HEK293 (cell line): ENCODE measurements at regions not wholly inside any gene's neighbourhood (a gene's known extent, or its start where the extent isn't known, plus 50 kb on each side); places are given as distances from the start of the nearest gene placed in this dataset.

Experiments
- CTCF ChIA-PET: fragments of 350-600 bp; formaldehyde crosslinking; extraction: SDS; loops from one replicate; lab custom pipeline; 2021; ENCODE audit warnings: antibody characterized with exemption; lab: Yijun Ruan, JAX
- POLR2A ChIA-PET: fragments of 300-600 bp; formaldehyde crosslinking; extraction: SDS; loops from one replicate; lab custom pipeline; 2020; ENCODE audit warnings: antibody characterized with exemption, inconsistent platforms; lab: Yijun Ruan, JAX
- H3K27ac ChIP-seq: fragments of 200-500 bp; sonication (Bioruptor generic); 2 replicates; pipeline ENCODE4 v1.5.1; 2014; ENCODE audit warnings: low read depth, low read length, control low read depth, inconsistent platforms; ENCODE audit errors: extremely low read depth
- H3K36me3 ChIP-seq, 2 experiments: fragments of 200-500 bp in 1 of 2; sonication (Bioruptor generic) in 1 of 2; 1 replicate in 1 of 2; 2 replicates in 1 of 2; pipeline ENCODE4 v1.5.1; 2014 to 2017; ENCODE audit warnings: inconsistent platforms in 2 of 2, low read length in 2 of 2; ENCODE audit not compliant: control insufficient read depth in 2 of 2, insufficient read depth in 1 of 2
- H3K4me1 ChIP-seq: fragments of 200-500 bp; sonication (Bioruptor generic); 2 replicates; pipeline ENCODE4 v1.5.1; 2014; ENCODE audit warnings: mild to moderate bottlenecking, low read length, inconsistent platforms; ENCODE audit not compliant: control insufficient read depth, insufficient read depth
- H3K4me3 ChIP-seq: 2 replicates; pipeline ENCODE4 v1.5.1; 2011; ENCODE audit warnings: low read depth, mild to moderate bottlenecking, control low read depth, low read length, moderate library complexity
- H3K9me3 ChIP-seq: fragments of 200-500 bp; sonication (Bioruptor generic); 2 replicates; pipeline ENCODE4 v1.5.1; 2014; ENCODE audit warnings: low read depth, low read length, inconsistent platforms; ENCODE audit not compliant: control insufficient read depth, insufficient read depth
- EGR2 ChIP-seq: fragments of 450-650 bp; formaldehyde crosslinking; IDR thresholded peaks from 2 replicates; pipeline ENCODE4 v1.5.1; 2016; ENCODE audit warnings: low read depth, missing biosample characterization, missing genetic modification characterization
- HOXA7 ChIP-seq: sonication (generic); formaldehyde crosslinking; IDR thresholded peaks from 2 replicates; pipeline ENCODE4 v1.8.1; 2022; ENCODE audit warnings: missing genetic modification reagents, borderline replicate concordance
- IKZF3 ChIP-seq: fragments of 450-650 bp; IDR thresholded peaks from 2 replicates; pipeline ENCODE4 v1.5.0; 2018; ENCODE audit warnings: missing biosample characterization, mild to moderate bottlenecking, missing genetic modification characterization, moderate library complexity
- MZF1 ChIP-seq: fragments of 450-650 bp; formaldehyde crosslinking; IDR thresholded peaks from 2 replicates; pipeline ENCODE4 v1.5.1; 2017; ENCODE audit warnings: missing biosample characterization, missing genetic modification characterization, borderline replicate concordance
- OSR2 ChIP-seq: fragments of 450-650 bp; formaldehyde crosslinking; IDR thresholded peaks from 2 replicates; pipeline ENCODE4 v1.5.1; 2016; ENCODE audit warnings: missing biosample characterization, missing genetic modification characterization
- PRDM4 ChIP-seq: fragments of 450-650 bp; formaldehyde crosslinking; IDR thresholded peaks from 2 replicates; pipeline ENCODE4 v1.5.1; 2017; ENCODE audit warnings: missing biosample characterization, missing genetic modification characterization
- PRDM6 ChIP-seq: fragments of 450-650 bp; formaldehyde crosslinking; IDR thresholded peaks from 2 replicates; pipeline ENCODE4 v1.5.1; 2017; ENCODE audit warnings: missing biosample characterization, missing genetic modification characterization
- REPIN1 ChIP-seq: fragments of 450-650 bp; formaldehyde crosslinking; IDR thresholded peaks from 2 replicates; pipeline ENCODE4 v1.5.1; 2017; ENCODE audit warnings: missing biosample characterization, missing genetic modification characterization, low read depth
- ZFHX2 ChIP-seq: fragments of 450-650 bp; formaldehyde crosslinking; conservative IDR thresholded peaks from 2 replicates; pipeline ENCODE4 v1.5.1; 2016; ENCODE audit warnings: missing biosample characterization, missing genetic modification characterization
- ZFP41 ChIP-seq: fragments of 450-650 bp; formaldehyde crosslinking; IDR thresholded peaks from 2 replicates; pipeline ENCODE4 v1.5.1; 2016; ENCODE audit warnings: missing biosample characterization, missing genetic modification characterization, borderline replicate concordance
- ZNF10 ChIP-seq: fragments of 450-650 bp; formaldehyde crosslinking; IDR thresholded peaks from 2 replicates; pipeline ENCODE4 v1.5.1; 2017; ENCODE audit warnings: missing biosample characterization, missing genetic modification characterization
- ZNF184 ChIP-seq: fragments of 450-650 bp; IDR thresholded peaks from 2 replicates; pipeline ENCODE4 v1.5.1; 2018; ENCODE audit warnings: missing biosample characterization, mild to moderate bottlenecking, missing genetic modification characterization
- ZNF23 ChIP-seq: fragments of 450-650 bp; formaldehyde crosslinking; IDR thresholded peaks from 2 replicates; pipeline ENCODE4 v1.5.1; 2016; ENCODE audit warnings: missing biosample characterization, missing genetic modification characterization, borderline replicate concordance
- ZNF335 ChIP-seq: fragments of 450-650 bp; formaldehyde crosslinking; conservative IDR thresholded peaks from 2 replicates; pipeline ENCODE4 v1.5.1; 2016; ENCODE audit warnings: missing biosample characterization, missing genetic modification characterization
- ZNF366 ChIP-seq: fragments of 450-650 bp; formaldehyde crosslinking; conservative IDR thresholded peaks from 2 replicates; pipeline ENCODE4 v1.5.1; 2016; ENCODE audit warnings: missing biosample characterization, missing genetic modification characterization
- ZNF391 ChIP-seq: fragments of 450-650 bp; formaldehyde crosslinking; IDR thresholded peaks from 2 replicates; pipeline ENCODE4 v1.5.1; 2016; ENCODE audit warnings: low read depth, missing biosample characterization, missing genetic modification characterization, borderline replicate concordance
- ZNF514 ChIP-seq: fragments of 450-650 bp; formaldehyde crosslinking; IDR thresholded peaks from 2 replicates; pipeline ENCODE4 v1.5.1; 2016; ENCODE audit warnings: missing biosample characterization, missing genetic modification characterization
- ZNF555 ChIP-seq: fragments of 450-650 bp; formaldehyde crosslinking; conservative IDR thresholded peaks from 2 replicates; pipeline ENCODE4 v1.5.1; 2017; ENCODE audit warnings: missing biosample characterization, mild to moderate bottlenecking, missing genetic modification characterization, inconsistent platforms
- ZNF561 ChIP-seq: fragments of 450-650 bp; IDR thresholded peaks from 2 replicates; pipeline ENCODE4 v1.5.1; 2018; ENCODE audit warnings: missing biosample characterization, missing genetic modification characterization, borderline replicate concordance
- ZNF580 ChIP-seq: fragments of 450-650 bp; formaldehyde crosslinking; IDR thresholded peaks from 2 replicates; pipeline ENCODE4 v1.5.1; 2016; ENCODE audit warnings: missing biosample characterization, missing genetic modification characterization
- ZNF677 ChIP-seq: fragments of 450-650 bp; IDR thresholded peaks from 2 replicates; pipeline ENCODE4 v1.5.0; 2018; ENCODE audit warnings: missing biosample characterization, mild to moderate bottlenecking, missing genetic modification characterization, moderate library complexity
- ZNF707 ChIP-seq: fragments of 450-650 bp; formaldehyde crosslinking; IDR thresholded peaks from 2 replicates; pipeline ENCODE4 v1.5.1; 2016; ENCODE audit warnings: missing biosample characterization, missing genetic modification characterization
- ZSCAN30 ChIP-seq: fragments of 450-650 bp; IDR thresholded peaks from 2 replicates; pipeline ENCODE4 v1.5.1; 2018; ENCODE audit warnings: missing biosample characterization, mild to moderate bottlenecking, missing genetic modification characterization, moderate library complexity
- ZXDB ChIP-seq: fragments of 450-650 bp; formaldehyde crosslinking; IDR thresholded peaks from 2 replicates; pipeline ENCODE4 v1.5.1; 2016; ENCODE audit warnings: missing biosample characterization, missing genetic modification characterization
- TF ChIP-seq, protein P1 (sequence below): fragments of 450-650 bp; formaldehyde crosslinking; IDR thresholded peaks from 2 replicates; pipeline ENCODE4 v1.5.1; 2017; ENCODE audit warnings: missing biosample characterization, missing genetic modification characterization
- TF ChIP-seq, protein P2 (sequence below): fragments of 450-650 bp; formaldehyde crosslinking; optimal IDR thresholded peaks from 2 replicates; pipeline ENCODE3; 2016; ENCODE audit warnings: missing biosample characterization, mild to moderate bottlenecking, missing genetic modification characterization

DNA sequence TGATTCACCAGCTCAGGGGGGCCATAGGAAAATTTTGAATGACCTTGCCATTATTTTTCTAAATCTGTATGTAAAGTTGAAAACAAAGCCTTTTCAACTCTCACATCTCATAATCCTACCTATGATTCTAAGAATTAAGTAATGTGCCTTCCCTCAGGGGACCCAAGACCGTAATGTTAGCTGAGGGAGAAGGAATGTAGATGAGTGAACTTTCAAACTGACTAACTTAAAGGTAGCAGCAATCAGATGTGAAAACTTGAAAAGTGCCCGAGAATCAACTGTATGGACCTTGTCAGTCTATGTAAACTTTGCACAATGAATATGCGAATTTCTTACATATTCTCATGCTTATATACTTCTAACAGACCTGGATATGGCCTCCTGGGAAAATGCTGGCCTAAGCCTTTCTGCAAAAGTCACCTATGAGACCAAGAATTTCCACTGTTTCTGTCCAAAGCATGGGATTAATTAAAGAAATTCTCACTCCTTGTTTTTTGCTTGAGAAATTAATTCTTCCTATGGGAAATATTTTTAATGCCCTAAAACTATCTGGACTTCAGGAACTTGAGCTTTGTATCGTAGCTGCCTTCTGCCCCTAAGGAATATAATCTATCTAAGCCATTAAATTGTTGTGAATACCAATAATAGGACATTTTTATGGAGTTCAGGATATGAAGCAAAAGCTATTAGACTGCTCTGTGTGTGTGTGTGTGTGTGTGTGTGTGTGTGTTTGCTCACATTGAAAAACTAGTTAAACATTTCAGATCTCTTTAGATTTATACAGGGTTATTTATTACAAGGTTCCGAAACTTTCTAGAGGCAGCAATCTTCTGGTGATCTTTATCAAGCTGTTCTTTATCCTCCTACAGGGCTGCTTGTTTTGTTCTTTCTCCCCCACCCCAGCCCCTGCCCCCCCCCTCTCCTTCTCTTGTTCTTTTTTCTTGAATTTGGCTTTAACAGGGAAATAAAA is 169.1 kb upstream of the CLINT1 start (continued):
- no peak for TF ChIP-seq ZNF391 (tag by site-specific recombination)

DNA sequence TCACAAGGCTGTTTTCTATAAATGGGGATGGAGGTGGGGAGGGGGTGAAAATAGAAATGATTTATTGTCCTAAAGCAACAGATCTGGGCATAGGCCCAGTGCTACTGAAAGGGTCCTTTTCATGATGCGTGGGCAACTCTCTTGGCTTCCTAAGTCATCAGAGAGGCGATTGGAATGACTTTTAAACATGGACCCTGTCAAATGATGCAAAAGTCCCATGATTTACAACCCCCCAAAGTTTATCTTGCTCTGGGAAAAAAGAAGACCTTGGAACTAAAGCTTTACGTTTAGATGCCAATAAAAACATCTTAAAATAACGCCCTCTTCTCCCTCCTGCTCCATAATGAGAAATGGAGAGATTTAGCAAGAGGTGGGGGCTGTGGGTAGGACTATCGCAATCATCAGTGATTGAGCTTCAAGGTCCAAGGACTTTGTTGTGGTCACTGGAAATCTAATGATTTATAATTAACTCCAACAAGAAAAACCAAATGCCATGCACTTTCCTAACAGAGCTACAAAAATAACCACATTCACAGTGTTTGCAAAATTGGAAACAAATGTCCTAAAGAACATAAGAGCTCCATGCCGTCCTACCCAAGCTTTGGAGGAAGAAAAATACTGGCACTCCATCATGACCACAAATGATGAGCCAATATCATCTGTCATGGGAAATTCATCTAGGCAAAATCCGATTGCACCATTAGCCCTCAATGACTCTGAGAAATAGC is 167.5 kb upstream of the CLINT1 start:
- H3K4me3 ChIP-seq = no peak overlapping the region
- peaks cover 7% of the 10 kb centered on the region; the same call in 1 of the 2 replicates for H3K4me1 ChIP-seq
- H3K27ac ChIP-seq = no peak overlapping the region
- CTCF ChIA-PET = interaction anchor here (0.6 to 0.9 kb wide), 2 partner anchors 283 to 1724 kb away, joined by 4 read pairs; no protein-coding TSS in a partner anchor
- no peaks in the 10 kb centered on the region for H3K9me3 ChIP-seq
- POLR2A ChIA-PET = no interaction called here
- H3K36me3 ChIP-seq = no peaks in the 10 kb centered on the region
- TF ChIP-seq EGR2 (tag by site-specific recombination) (peak; percentile 47; the same call in 1 of the 2 replicates), ZNF335 (tag by site-specific recombination) (0 out of 2 replicates have a peak, but pooled peaks have one; percentile 29), ZNF580 (tag by site-specific recombination) (no peak), ZFHX2 (tag by site-specific recombination) (peak; percentile 62), ZNF514 (no peak), REPIN1 (tag by site-specific recombination) (no peak), ZXDB (tag by site-specific recombination) (no peak), ZFP41 (tag by site-specific recombination) (no peak), ZNF23 (tag by site-specific recombination) (no peak), OSR2 (tag by site-specific recombination) (peak; percentile 55; the same call in 1 of the 2 replicates), PRDM6 (0 out of 2 replicates have a peak, but pooled peaks have one; percentile 16), ZNF561 (tag by site-specific recombination) (peak; percentile 63; the same call in 1 of the 2 replicates), ZSCAN30 (tag by site-specific recombination) (no peak), ZNF707 (tag by site-specific recombination) (no peak), IKZF3 (tag by site-specific recombination) (no peak), ZNF10 (tag by site-specific recombination) (no peak), HOXA7 (CRISPR knock-in tag) (no peak), ZNF366 (tag by site-specific recombination) (no peak), PRDM4 (tag by site-specific recombination) (no peak), ZNF184 (tag by site-specific recombination) (no peak), MZF1 (tag by site-specific recombination) (peak; percentile 65; the same call in 1 of the 2 replicates), ZNF677 (tag by site-specific recombination) (no peak), ZNF555 (tag by site-specific recombination) (no peak)
- TF ChIP-seq, protein P1, sequence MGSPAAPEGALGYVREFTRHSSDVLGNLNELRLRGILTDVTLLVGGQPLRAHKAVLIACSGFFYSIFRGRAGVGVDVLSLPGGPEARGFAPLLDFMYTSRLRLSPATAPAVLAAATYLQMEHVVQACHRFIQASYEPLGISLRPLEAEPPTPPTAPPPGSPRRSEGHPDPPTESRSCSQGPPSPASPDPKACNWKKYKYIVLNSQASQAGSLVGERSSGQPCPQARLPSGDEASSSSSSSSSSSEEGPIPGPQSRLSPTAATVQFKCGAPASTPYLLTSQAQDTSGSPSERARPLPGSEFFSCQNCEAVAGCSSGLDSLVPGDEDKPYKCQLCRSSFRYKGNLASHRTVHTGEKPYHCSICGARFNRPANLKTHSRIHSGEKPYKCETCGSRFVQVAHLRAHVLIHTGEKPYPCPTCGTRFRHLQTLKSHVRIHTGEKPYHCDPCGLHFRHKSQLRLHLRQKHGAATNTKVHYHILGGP (tag by site-specific recombination) = peak; percentile 37; the same call in 1 of the 2 replicates
- TF ChIP-seq, protein P2, sequence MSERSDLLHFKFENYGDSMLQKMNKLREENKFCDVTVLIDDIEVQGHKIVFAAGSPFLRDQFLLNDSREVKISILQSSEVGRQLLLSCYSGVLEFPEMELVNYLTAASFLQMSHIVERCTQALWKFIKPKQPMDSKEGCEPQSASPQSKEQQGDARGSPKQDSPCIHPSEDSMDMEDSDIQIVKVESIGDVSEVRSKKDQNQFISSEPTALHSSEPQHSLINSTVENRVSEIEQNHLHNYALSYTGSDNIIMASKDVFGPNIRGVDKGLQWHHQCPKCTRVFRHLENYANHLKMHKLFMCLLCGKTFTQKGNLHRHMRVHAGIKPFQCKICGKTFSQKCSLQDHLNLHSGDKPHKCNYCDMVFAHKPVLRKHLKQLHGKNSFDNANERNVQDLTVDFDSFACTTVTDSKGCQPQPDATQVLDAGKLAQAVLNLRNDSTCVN (tag by site-specific recombination) = no peak
